D721Med (cell line): ENCODE measurements at regions not wholly inside any gene's neighbourhood (a gene's known extent, or its start where the extent isn't known, plus 50 kb on each side); places are given as distances from the start of the nearest gene placed in this dataset.
"Not testable (repeated sequence)": the region's sequence is repeated elsewhere in the genome, so short reads cannot be mapped to it uniquely, and the experiment has no call there.

Experiments used
- DNase-seq: peaks from one replicate; pipeline ENCODE4 v3.0.0; 2011; ENCODE audit warnings: low spot score; ENCODE audit not compliant: insufficient read length
- FAIRE-seq: peaks from 2 replicates; lab custom pipeline; 2011; peaks lifted over from hg19 to GRCh38; lab: Jason Lieb, UNC
- CTCF ChIP-seq: IDR thresholded peaks from 2 replicates; pipeline ENCODE4 v1.5.1; 2012; ENCODE audit warnings: mild to moderate bottlenecking, control low read depth; ENCODE audit not compliant: insufficient read depth; ENCODE audit errors: missing control alignments

- FAIRE-seq (no peak), DNase-seq (no peak)
- TF ChIP-seq CTCF = no peak
These were observed 136.0 kb downstream of the LMLN start for GRCh38 chr3:198096015-198096414.

GRCh38 chr3:198097048-198097447 is 137.0 kb downstream of the LMLN start:
- DNase-seq = no peak
- no peak for FAIRE-seq
- TF ChIP-seq CTCF = no peak

- not testable (repeated sequence) for FAIRE-seq, DNase-seq
These were observed 138.7 kb downstream of the LMLN start for GRCh38 chr3:198098661-198099081.

- not testable (repeated sequence) for DNase-seq, FAIRE-seq
These were observed 143.1 kb downstream of the LMLN start for GRCh38 chr3:198103070-198103469.

- FAIRE-seq (no peak), DNase-seq (no peak)
- TF ChIP-seq CTCF = no peak
These were observed 146.2 kb downstream of the LMLN start for GRCh38 chr3:198106265-198106664.

- no peak for TF ChIP-seq CTCF
- DNase-seq (no peak), FAIRE-seq (no peak)
These were observed 148.1 kb downstream of the LMLN start for GRCh38 chr3:198107840-198108734.

GRCh38 chr3:198109883-198110282 is 149.9 kb downstream of the LMLN start:
- TF ChIP-seq CTCF = no peak
- no peak for DNase-seq
- FAIRE-seq = no peak

- no peak for TF ChIP-seq CTCF
- FAIRE-seq = no peak
- DNase-seq = no peak
These were observed 152.0 kb downstream of the LMLN start for GRCh38 chr3:198112031-198112430.
